PC-3 (cell line): ENCODE measurements at regions not wholly inside any gene's neighbourhood (a gene's known extent, or its start where the extent isn't known, plus 50 kb on each side); places are given as distances from the start of the nearest gene placed in this dataset.

ENCODE experiments used
- EZH2 ChIP-seq: fragments of 300-600 bp; sonication (generic); IDR thresholded peaks from one replicate; pipeline ENCODE4 v1.6.1; 2017; ENCODE audit warnings: antibody characterized with exemption, mild to moderate bottlenecking, low read length; ENCODE audit not compliant: unreplicated experiment
- EZH2phosphoT487 ChIP-seq: fragments of 300-600 bp; sonication (generic); IDR thresholded peaks from 2 replicates; pipeline ENCODE4 v1.6.1; 2018; ENCODE audit warnings: mild to moderate bottlenecking, antibody characterized with exemption, low read length, borderline replicate concordance
- TF ChIP-seq, protein P1 (sequence below): fragments of 300-600 bp; sonication (generic); conservative IDR thresholded peaks from 2 replicates; pipeline ENCODE4 v1.5.1; 2017; ENCODE audit warnings: antibody characterized with exemption, low read depth, mild to moderate bottlenecking, low read length

DNA sequence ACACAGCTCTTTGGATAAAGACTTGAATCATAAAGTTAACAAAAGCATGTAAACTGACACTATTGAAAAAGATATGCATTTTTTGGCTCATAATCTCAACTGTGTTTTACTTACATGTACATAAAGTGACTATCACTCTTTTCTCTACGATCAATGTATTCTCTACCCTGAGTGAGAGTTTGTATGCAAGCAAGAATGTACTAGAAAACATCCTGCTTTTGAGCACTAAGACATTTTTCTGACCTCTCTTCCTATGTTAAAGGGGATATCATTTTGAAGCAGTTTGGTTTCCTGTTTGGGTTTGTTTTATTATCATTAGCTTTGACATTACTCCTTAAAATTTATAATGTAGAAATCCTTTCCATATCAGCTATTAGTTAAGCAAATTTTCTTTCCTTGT is 910.8 kb downstream of the C6orf118 start:
- TF ChIP-seq, protein P1, sequence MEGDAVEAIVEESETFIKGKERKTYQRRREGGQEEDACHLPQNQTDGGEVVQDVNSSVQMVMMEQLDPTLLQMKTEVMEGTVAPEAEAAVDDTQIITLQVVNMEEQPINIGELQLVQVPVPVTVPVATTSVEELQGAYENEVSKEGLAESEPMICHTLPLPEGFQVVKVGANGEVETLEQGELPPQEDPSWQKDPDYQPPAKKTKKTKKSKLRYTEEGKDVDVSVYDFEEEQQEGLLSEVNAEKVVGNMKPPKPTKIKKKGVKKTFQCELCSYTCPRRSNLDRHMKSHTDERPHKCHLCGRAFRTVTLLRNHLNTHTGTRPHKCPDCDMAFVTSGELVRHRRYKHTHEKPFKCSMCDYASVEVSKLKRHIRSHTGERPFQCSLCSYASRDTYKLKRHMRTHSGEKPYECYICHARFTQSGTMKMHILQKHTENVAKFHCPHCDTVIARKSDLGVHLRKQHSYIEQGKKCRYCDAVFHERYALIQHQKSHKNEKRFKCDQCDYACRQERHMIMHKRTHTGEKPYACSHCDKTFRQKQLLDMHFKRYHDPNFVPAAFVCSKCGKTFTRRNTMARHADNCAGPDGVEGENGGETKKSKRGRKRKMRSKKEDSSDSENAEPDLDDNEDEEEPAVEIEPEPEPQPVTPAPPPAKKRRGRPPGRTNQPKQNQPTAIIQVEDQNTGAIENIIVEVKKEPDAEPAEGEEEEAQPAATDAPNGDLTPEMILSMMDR = no peak
- TF ChIP-seq EZH2 (no peak), EZH2phosphoT487 (no peak)
